ENCODE measurements at regions not wholly inside any gene's neighbourhood (a gene's known extent, or its start where the extent isn't known, plus 50 kb on each side); places are given as distances from the start of the nearest gene placed in this dataset.
"Not testable (repeated sequence)": the region's sequence is repeated elsewhere in the genome, so short reads cannot be mapped to it uniquely, and the experiment has no call there.

DNA sequence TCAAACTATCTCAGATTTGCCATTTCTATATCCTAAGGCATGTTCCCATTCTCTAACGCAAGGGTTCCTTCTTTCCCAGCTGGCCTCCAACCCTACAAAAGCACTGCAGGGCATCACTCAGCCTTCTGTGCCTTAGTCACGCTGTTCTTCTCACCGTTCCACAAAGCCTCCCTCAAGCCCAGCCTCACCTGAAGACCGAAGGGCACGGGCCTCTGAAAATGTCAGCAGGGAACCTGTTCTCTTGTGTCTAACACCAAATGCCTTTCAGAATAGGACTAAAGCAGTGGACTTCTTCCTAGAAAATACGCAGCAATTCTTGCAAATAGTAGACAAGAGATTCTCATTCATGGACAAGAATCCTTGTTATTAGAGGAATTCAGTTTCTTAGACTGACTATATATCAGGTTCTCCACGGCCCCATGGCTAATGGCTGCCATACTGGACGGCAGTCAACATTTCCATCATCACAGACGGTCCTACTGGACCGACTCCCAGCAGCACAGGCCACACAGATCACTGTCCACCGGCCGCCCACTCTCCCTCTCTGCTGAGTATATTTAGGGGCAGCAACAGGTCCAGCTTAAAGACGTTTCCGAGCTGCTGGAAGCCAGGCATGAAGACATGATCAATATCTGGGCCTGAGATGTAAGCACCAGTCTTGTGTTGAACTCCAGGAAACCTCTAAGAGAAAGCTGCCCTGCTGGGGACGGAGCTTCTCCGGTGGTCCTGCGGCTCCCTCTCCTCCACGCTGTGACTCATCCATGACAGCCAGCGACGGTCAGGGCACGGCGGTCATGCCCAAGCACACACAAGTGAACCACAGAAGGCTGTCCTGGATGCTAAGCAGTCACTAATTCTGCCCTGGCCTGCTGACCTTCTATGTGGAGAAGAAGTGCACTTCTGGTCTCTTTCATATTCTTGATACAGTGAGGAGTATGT lies 61.8 kb upstream of the TNK2 start:
- DNase-seq, result not testable (repeated sequence)

DNA sequence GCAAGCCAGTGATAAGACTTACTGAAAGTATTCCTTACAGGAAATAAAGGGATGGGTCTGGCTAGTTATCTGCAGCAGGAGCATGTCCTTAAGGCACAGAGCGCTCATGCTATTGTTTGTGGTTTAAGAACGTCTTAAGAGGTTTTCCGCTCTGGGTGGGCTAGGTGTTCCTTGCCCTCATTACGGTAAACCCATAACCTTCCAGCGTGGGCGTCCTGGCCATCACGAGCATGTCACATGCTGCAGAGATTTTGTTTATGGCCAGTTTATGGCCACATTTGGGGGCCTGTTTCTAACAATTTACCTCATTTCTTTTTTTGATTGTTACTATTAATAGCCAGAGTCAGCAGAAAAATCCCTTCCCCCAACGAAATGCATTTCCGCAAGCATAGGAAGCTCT lies 61.0 kb upstream of the TNK2 start:
- not testable (repeated sequence) for DNase-seq

DNA sequence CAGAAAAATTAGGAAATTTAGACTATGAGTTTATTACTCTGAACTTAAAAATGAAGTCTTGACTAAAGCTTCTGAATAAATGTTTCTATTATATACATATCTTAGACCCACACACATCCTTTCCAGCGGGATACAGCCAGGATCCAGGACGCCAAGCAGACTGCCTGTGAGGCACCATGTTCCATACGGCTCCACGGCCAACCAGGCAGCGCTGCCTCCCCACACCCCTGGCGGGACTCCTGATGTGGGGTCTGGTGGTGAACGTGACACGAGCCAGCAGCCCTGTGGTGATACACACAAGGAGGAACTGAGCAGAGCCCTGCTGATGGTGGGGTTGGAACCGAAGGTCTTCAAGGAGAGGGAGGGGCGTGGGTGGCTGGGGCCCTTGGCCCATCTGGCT lies 59.8 kb upstream of the TNK2 start:
- not testable (repeated sequence) for DNase-seq

DNA sequence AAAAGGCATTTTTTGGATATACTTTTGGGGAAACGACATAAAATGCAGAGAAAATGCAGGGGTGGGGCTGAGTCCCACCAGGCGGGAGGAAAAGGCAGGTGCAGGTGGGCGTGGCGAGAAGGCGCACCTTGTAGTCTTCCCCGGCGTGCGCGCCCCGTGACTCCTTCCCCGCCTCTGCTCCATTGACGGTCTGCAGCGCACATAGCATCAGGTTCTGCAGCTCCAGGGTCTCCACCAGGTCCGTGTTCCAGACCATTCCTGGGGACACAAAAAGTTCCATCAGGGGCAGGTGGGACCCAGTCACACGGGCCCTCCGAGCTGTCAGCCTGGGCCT lies 59.0 kb upstream of the TNK2 start:
- not testable (repeated sequence) for DNase-seq

DNA sequence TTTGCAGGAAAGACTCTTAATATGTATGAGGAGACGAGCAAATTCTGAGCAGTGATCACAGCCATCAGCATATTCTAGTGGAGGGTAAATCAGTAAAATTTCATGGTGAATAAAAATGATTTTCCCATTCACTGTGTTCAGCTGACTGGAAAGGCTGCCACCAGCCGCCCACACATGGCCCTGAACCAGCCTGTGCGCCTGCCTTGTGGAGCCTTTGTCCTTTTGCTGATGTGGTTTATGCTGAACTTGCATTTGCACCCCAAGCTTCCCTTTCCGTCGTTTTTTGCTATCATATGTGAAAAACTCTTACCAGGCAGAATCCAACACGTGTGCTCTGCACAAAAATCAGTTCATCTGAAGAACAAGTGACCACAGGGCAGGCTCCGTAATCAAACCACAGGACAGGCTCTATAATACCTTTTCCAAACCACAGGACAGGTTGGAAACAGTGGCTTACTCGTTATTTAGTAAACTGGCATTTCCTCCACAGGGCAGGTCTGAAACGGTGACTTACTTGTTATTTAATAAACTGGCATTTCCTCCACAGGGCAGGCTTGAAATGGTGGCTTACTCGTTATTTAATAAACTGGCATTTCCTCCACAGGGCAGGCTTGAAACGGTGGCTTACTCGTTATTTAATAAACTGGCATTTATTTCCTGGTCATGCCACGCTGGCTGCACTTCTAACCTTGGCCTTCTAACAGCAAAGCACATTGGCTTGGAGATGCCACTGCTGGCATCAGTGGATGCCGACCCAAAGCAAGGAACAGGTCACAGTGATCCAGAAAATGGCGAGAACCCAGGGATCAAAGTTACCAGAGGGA lies 58.4 kb upstream of the TNK2 start:
- not testable (repeated sequence) for DNase-seq

DNA sequence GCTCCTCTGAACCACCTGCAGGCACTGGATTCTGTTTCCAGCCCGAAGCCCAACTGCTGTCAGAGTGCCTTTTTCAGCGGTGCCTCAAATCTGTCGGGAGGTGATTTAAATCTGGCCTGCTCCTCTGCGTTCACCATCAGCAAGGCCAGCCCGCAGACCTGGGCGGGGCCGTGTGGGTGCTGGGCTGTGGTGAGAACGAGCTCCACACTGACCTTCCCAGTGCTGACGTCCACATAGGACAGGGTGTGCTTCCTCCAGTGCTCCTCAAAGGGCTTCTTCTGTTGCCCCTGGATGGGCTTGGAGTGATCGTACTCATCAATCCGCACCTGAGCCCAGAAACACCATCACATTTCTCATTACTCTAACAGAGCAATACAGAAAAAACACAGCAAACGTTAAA lies 56.9 kb upstream of the TNK2 start:
- not testable (repeated sequence) for DNase-seq

DNA sequence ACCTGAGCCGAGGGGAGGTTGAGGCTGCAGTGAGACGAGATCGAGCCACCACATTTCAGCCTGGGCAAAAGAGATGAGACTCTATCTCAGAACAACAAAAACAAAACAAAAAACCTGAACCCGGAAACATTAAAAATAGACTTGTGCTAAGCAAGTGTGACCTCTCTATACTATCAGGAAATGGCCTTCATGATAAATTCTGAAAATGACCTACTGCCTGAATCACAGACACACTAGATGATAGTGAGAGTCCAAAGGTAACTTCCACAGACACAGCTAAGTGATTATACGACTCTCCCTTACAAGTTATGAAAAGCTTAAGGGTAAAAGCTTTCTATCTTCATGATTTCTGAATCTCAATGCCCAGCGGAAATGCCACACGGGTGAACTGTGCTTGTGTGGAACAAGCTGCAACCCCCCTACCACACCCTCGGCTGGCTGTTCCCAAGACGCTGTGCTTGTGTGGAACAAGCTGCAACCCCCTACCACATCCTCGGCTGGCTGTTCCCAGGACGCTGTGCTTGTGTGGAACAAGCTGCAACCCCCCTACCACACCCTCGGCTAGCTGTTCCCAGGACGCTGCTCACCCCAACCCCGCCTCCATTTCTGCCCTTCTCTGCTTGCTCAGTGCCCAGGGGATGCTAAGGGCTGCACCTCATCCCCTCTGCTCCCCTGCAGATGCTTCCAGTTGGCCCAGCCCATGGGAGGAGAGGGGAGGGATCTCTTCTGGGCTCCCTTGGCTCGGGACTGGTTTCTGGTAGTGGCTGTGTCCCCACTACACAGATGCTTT lies 56.2 kb upstream of the TNK2 start:
- not testable (repeated sequence) for DNase-seq

DNA sequence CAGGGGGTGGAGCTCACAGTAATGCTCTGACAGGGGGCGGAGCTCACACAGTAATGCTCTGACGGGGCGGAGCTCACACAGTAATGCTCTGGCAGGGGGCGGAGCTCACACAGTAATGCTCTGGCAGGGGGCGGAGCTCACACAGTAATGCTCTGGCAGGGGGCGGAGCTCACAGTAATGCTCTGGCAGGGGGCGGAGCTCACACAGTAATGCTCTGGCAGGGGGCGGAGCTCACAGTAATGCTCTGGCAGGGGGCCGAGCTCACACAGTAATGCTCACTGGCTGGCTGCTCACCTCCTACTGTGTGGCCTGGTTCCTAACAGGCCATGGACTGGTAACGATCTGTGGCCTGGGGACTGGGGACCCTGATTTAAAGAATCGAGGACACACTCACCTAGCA lies 53.9 kb upstream of the TNK2 start:
- not testable (repeated sequence) for DNase-seq

DNA sequence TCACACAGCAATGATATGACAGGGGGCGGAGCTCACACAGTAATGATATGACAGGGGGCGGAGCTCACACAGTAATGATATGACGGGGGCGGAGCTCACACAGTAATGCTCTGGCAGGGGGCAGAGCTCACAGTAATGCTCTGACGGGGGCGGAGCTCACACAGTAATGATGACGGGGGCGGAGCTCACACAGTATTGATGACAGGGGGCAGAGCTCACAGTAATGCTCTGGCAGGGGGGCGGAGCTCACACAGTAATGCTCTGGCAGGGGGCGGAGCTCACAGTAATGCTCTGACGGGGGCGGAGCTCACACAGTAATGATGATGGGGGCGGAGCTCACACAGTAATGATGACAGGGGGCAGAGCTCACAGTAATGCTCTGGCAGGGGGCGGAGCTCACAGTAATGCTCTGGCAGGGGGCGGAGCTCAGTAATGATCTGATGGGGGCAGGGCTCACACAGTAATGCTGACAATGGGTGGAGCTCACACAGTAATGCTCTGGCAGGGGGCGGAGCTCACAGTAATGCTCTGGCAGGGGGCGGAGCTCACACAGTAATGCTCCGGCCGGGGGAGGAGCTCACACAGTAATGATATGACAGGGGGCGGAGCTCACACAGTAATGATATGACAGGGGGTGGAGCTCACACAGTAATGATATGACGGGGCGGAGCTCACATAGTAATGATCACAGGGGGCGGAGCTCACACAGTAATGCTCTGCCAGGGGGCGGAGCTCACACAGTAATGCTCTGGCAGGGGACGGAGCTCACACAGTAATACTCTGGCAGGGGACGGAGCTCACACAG lies 52.8 kb upstream of the TNK2 start:
- DNase-seq, result not testable (repeated sequence)

DNA sequence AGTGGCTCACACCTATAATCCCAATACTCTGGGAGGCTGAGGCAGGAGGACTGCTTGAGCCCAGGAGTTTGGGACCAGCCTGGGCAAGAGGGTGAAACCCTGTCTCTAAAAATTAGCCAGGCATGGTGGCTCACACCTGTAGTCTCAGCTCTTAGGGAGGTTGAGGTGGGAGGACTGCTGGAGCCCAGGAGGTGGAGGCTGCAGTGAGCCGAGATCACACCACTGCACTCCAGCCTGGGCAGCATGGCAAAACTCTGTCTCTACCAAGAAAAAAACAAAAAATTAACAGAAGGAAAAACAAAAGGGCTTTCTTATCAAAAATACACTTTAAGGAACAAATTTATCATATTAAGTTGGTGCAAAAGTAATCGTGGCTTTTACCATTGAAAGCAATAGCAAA lies 51.8 kb upstream of the TNK2 start:
- DNase-seq, result not testable (repeated sequence)

DNA sequence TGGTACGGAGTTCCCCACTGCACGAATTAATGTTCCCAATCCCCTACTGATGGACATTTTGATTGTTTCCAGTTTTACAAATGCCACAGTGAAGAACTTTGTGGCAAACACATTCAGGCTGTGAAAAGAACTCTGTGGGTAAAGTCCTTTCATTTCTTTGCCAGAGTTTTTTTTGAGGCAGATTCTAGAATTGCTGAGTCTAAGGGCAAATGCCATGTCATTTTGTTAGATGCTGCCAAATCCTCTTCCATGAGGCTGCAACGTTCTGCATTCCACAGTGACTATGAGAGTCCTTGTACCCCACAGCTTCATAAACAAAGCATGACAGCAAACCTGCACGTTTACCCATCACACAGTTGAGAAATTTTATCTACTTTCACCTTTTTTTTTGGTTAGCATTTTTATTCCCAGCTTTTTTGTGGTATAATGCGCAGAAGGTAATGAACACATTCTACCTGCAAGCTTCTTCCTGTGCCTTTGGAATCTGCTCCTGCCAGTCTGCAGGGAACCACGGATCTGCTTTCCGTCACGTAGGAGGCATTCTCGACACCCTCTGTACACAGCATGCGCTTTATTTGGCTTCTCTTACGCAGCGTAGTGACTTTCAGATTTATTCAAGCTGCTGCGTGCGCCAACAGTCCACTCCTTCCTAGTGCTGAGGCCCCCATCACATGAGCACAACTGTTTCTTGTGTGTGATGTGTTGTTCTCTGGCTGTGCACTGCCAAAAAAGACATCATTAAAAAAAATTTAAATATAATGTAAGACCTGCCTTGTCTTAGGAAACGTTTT lies 51.2 kb upstream of the TNK2 start:
- not testable (repeated sequence) for DNase-seq

DNA sequence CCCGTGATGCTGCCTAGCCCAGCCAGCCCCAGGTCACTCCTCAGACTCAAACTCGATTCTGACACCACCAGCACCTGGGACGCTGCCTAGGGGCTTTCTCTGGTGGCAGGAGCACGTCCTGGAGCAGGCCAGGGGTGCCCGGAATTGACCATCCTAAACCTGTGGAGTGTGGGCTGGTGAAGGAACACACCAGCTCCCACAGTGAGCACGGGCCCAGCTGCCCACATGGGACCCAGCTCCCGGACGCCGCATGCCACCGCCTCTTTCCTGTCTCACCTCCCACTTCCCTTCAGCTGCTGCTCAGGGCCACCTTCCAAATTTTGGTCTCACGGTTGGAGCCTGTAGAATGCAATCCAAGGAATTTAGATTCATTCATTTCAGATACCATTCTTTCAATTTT lies 50.4 kb upstream of the TNK2 start:
- not testable (repeated sequence) for DNase-seq

Data from CD4-positive, alpha-beta T cell treated with Interleukin-4 for 4 hours (primary cell).